SK-N-DZ (cell line): ENCODE measurements at regions not wholly inside any gene's neighbourhood (a gene's known extent, or its start where the extent isn't known, plus 50 kb on each side); places are given as distances from the start of the nearest gene placed in this dataset.
"Not testable (repeated sequence)": the region's sequence is repeated elsewhere in the genome, so short reads cannot be mapped to it uniquely, and the experiment has no call there.

Experiments
- DNase-seq: peaks from one replicate; pipeline ENCODE4 v3.0.0-alpha.2; 2015; ENCODE audit warnings: low spot score

GRCh38 chr1:232416026-232416568 is 213.8 kb downstream of the SIPA1L2 start:
- no peak for DNase-seq

- DNase-seq: not testable (repeated sequence)
Observed at GRCh38 chr1:232415481-232415880, 214.5 kb downstream of the SIPA1L2 start.

- DNase-seq: no peak
Observed at GRCh38 chr1:232414100-232414499, 215.8 kb downstream of the SIPA1L2 start.

- DNase-seq: peak; percentile 72
Observed at GRCh38 chr1:232413674-232414073, 216.3 kb downstream of the SIPA1L2 start.

GRCh38 chr1:232409584-232409983 is 220.3 kb downstream of the SIPA1L2 start:
- no peak for DNase-seq

- DNase-seq: no peak
Observed at GRCh38 chr1:232407120-232407519, 222.8 kb downstream of the SIPA1L2 start.

GRCh38 chr1:232405781-232406180 is 224.2 kb downstream of the SIPA1L2 start:
- DNase-seq: no peak

GRCh38 chr1:232404981-232405731 is 224.8 kb downstream of the SIPA1L2 start:
- peak; percentile 37 for DNase-seq

GRCh38 chr1:232404227-232404626 is 225.7 kb downstream of the SIPA1L2 start:
- DNase-seq: no peak

- no peak for DNase-seq
Observed at GRCh38 chr1:232403017-232403714, 226.8 kb downstream of the SIPA1L2 start.

- no peak for DNase-seq
Observed at GRCh38 chr1:232398823-232399222, 231.1 kb downstream of the SIPA1L2 start.

- DNase-seq: peak; percentile 73
Observed at GRCh38 chr1:232393444-232394146, 236.3 kb downstream of the SIPA1L2 start.

GRCh38 chr1:232393010-232393409 is 236.9 kb downstream of the SIPA1L2 start:
- no peak for DNase-seq

GRCh38 chr1:232390590-232390989 is 239.3 kb downstream of the SIPA1L2 start:
- no peak for DNase-seq

GRCh38 chr1:232389744-232390143 is 240.2 kb downstream of the SIPA1L2 start:
- no peak for DNase-seq

- no peak for DNase-seq
Observed at GRCh38 chr1:232388363-232388762, 241.6 kb downstream of the SIPA1L2 start.

- no peak for DNase-seq
Observed at GRCh38 chr1:232386721-232387510, 243.0 kb downstream of the SIPA1L2 start.

GRCh38 chr1:232386294-232386693 is 243.6 kb downstream of the SIPA1L2 start:
- no peak for DNase-seq

- DNase-seq: no peak
Observed at GRCh38 chr1:232385221-232385620, 244.7 kb downstream of the SIPA1L2 start.

GRCh38 chr1:232384171-232384883 is 245.6 kb downstream of the SIPA1L2 start:
- no peak for DNase-seq
